HepG2 (cell line): ENCODE measurements at regions not wholly inside any gene's neighbourhood (a gene's known extent, or its start where the extent isn't known, plus 50 kb on each side); places are given as distances from the start of the nearest gene placed in this dataset.

Source experiments
- ATAC-seq: fragments of 200-7000 bp; cut with Tn5 transposase; 3 replicates; pipeline ENCODE4 v1.9.1; 2020; ENCODE audit warnings: mild to moderate bottlenecking, moderate library complexity
- BruUV-seq: library from RNA; stranded (reverse); fragments of 400-500 nt; replicated peaks from 2 replicates; lab custom pipeline; 2021; lab: Mats Ljungman, UMichigan
- CTCF ChIA-PET: fragments of 300-600 bp; formaldehyde crosslinking; extraction: SDS; loops from one replicate; lab custom pipeline; 2021; ENCODE audit warnings: low total read pairs, inconsistent platforms, low intra/inter-chr PET ratio; lab: Yijun Ruan, JAX
- POLR2A ChIA-PET: fragments of 350-600 bp; sonication (Branson Sonifier 250); formaldehyde crosslinking; loops from one replicate; lab custom pipeline; 2020; ENCODE audit warnings: antibody characterized with exemption, inconsistent platforms; lab: Yijun Ruan, JAX
- DNase-seq: peaks from one replicate; pipeline ENCODE4 v3.0.0-alpha.2; 2015; ENCODE audit warnings: low spot score
- FAIRE-seq: peaks from 3 replicates; lab custom pipeline; 2011; peaks lifted over from hg19 to GRCh38; lab: Jason Lieb, UNC
- H2AFZ ChIP-seq: one replicate; pipeline ENCODE4 v1.6.1; 2011; ENCODE audit warnings: low read length, inconsistent platforms
- H3K27ac ChIP-seq: fragments of 300-600 bp; 3 replicates; pipeline ENCODE4 v1.8.0; 2011; ENCODE audit warnings: mixed run types, mild to moderate bottlenecking, mixed read lengths, low read length, inconsistent platforms; ENCODE audit not compliant: insufficient read depth; ENCODE audit errors: extremely low read length
- H3K27me3 ChIP-seq, 2 experiments: fragments of 200-600 bp in 1 of 2; 2 replicates in 1 of 2; 3 replicates in 1 of 2; pipeline versions ENCODE4 v1.6.0 to v1.8.0; 2011; ENCODE audit warnings: low read length in 2 of 2, mild to moderate bottlenecking in 2 of 2, moderate library complexity in 2 of 2, inconsistent platforms in 1 of 2; ENCODE audit not compliant: insufficient read depth in 2 of 2, control insufficient read depth in 1 of 2
- H3K36me3 ChIP-seq, 2 experiments: fragments of 200-600 bp in 1 of 2; replicated peaks in 1 of 2; 2 replicates in 1 of 2; 3 replicates in 1 of 2; pipeline versions ENCODE4 v1.5.1 to v1.8.0; 2011; ENCODE audit warnings: low read length in 2 of 2, inconsistent platforms in 1 of 2; ENCODE audit not compliant: insufficient read depth in 2 of 2, control insufficient read depth in 1 of 2
- H3K4me1 ChIP-seq: 2 replicates; pipeline ENCODE4 v1.5.1; 2012; ENCODE audit warnings: low read length, inconsistent platforms; ENCODE audit not compliant: insufficient read depth
- H3K4me2 ChIP-seq: 2 replicates; pipeline ENCODE4 v1.6.0; 2011; ENCODE audit warnings: low read depth, low read length, inconsistent platforms
- H3K4me3 ChIP-seq, 3 experiments: fragments of 200-600 bp in 1 of 3; sonication (generic), shearing (Covaris generic) in 1 of 3; replicated peaks in 1 of 3; 2 replicates each; pipeline ENCODE4 v1.5.1; 2011 to 2016; ENCODE audit warnings: low read length in 3 of 3, inconsistent platforms in 2 of 3, low read depth in 2 of 3, mild to moderate bottlenecking in 2 of 3, control low read depth in 1 of 3, mixed read lengths in 1 of 3; ENCODE audit not compliant: insufficient read depth in 1 of 3
- H3K79me2 ChIP-seq: one replicate; pipeline ENCODE4 v1.6.1; 2011; ENCODE audit warnings: low read length, inconsistent platforms; ENCODE audit not compliant: insufficient read depth
- H3K9ac ChIP-seq: 2 replicates; pipeline ENCODE4 v1.6.0; 2011; ENCODE audit warnings: mild to moderate bottlenecking, low read depth, low read length, inconsistent platforms; ENCODE audit not compliant: insufficient read depth
- H3K9me3 ChIP-seq: 2 replicates; pipeline ENCODE4 v1.5.1; 2012; ENCODE audit warnings: mild to moderate bottlenecking, low read length
- H4K20me1 ChIP-seq: 2 replicates; pipeline ENCODE4 v1.6.0; 2011; ENCODE audit warnings: inconsistent platforms, mild to moderate bottlenecking, low read length, moderate library complexity; ENCODE audit not compliant: insufficient read depth
- ARHGAP35 ChIP-seq: sonication (generic); formaldehyde crosslinking; IDR thresholded peaks from 2 replicates; pipeline ENCODE4 v1.9.0; 2022; ENCODE audit warnings: mild to moderate bottlenecking, inconsistent platforms, moderate library complexity, missing genetic modification reagents, borderline replicate concordance
- ATRX ChIP-seq: sonication (generic); formaldehyde crosslinking; IDR thresholded peaks from 2 replicates; pipeline ENCODE4 v1.4.0; 2020; ENCODE audit warnings: missing genetic modification reagents, borderline replicate concordance
- CTCF ChIP-seq: sonication (generic); formaldehyde crosslinking; IDR thresholded peaks from 2 replicates; pipeline ENCODE4 v1.5.0; 2020; ENCODE audit warnings: mild to moderate bottlenecking, missing genetic modification reagents, moderate library complexity
- GATAD2A ChIP-seq: IDR thresholded peaks from 2 replicates; pipeline ENCODE4 v1.6.1; 2016
- NFE2L2 ChIP-seq: fragments of 150-350 bp; IDR thresholded peaks from 2 replicates; pipeline ENCODE4 v1.6.1; 2014; ENCODE audit warnings: low read length
- RFX5 ChIP-seq: IDR thresholded peaks from 2 replicates; pipeline ENCODE4 v1.6.1; 2011; ENCODE audit warnings: low read depth, low read length, improper control_type of control experiment
- XBP1 ChIP-seq: sonication (generic); formaldehyde crosslinking; IDR thresholded peaks from 2 replicates; pipeline ENCODE4 v1.5.0; 2020; ENCODE audit warnings: missing genetic modification reagents
- XRCC5 ChIP-seq: fragments of 200-400 bp; formaldehyde crosslinking; optimal IDR thresholded peaks from 2 replicates; pipeline ENCODE3; 2017; ENCODE audit warnings: mild to moderate bottlenecking, low read length
- ZNF180 ChIP-seq: sonication (generic); formaldehyde crosslinking; IDR thresholded peaks from 2 replicates; pipeline ENCODE4 v1.4.0; 2020; ENCODE audit warnings: low read depth, missing genetic modification reagents, borderline replicate concordance
- ZNF773 ChIP-seq: sonication (generic); formaldehyde crosslinking; IDR thresholded peaks from 2 replicates; pipeline ENCODE4 v1.4.0; 2020; ENCODE audit warnings: missing genetic modification reagents, borderline replicate concordance
- ZNF841 ChIP-seq: sonication (generic); formaldehyde crosslinking; IDR thresholded peaks from 2 replicates; pipeline ENCODE4 v1.8.1; 2023; ENCODE audit warnings: missing genetic modification reagents, borderline replicate concordance
- WGBS: methylation state at CpG from one replicate; pipeline ENCODE4 v1.1.6; 2017; ENCODE audit warnings: low lambda C conversion rate; 5-methylcytosine and 5-hydroxymethylcytosine counted together
- in situ Hi-C: cut with HindIII; loops from 2 replicates; pipeline ENCODE4 v1.10.0; 2017; ENCODE audit warnings: low pct_unique_long_range_greater_than_20kb; ENCODE audit not compliant: extremely low pct_ligation_motif_present
- intact Hi-C: fragments of 100-400 bp; cut with micrococcal nuclease; formaldehyde crosslinking; loops from one replicate; pipeline ENCODE4 v1.10.0; 2022; ENCODE audit not compliant: unreplicated experiment
- TF ChIP-seq, protein P1 (sequence below): sonication (generic); formaldehyde crosslinking; IDR thresholded peaks from 2 replicates; pipeline ENCODE4 v1.4.0; 2020; ENCODE audit warnings: missing genetic modification reagents

GRCh38 chr1:65072845-65073244, 75.2 kb upstream of the AK4 start:
- intact Hi-C loops (no loop called here), in situ Hi-C loops (no loop called here)
- ChIA-PET POLR2A (no interaction called here), CTCF (no interaction called here)
- Histone ChIP-seq H3K27me3 (peaks cover 0 to 6% of the 10 kb centered on the region in 2 experiments; a peak in 1 of 5 replicates), H4K20me1 (no peaks in the 10 kb centered on the region), H3K4me1 (peaks cover 6% of the 10 kb centered on the region; the same call in 1 of the 2 replicates), H3K9me3 (no peaks in the 10 kb centered on the region), H3K79me2 (no peaks in the 10 kb centered on the region), H3K4me3 (no peak overlapping the region), H2AFZ (no peak overlapping the region), H3K36me3 (no peaks in the 10 kb centered on the region), H3K27ac (no peak overlapping the region), H3K4me2 (no peak overlapping the region), H3K9ac (no peak overlapping the region)
- BruUV-seq = no TSS peak
- TF ChIP-seq NFE2L2 (no peak), ARHGAP35 (CRISPR knock-in tag) (no peak), XBP1 (CRISPR knock-in tag) (no peak)
- DNase-seq = no peak
- WGBS = 15% methylated on average over 3 of the region's 3 CpGs
- no peak for ATAC-seq
- FAIRE-seq = no peak

DNA sequence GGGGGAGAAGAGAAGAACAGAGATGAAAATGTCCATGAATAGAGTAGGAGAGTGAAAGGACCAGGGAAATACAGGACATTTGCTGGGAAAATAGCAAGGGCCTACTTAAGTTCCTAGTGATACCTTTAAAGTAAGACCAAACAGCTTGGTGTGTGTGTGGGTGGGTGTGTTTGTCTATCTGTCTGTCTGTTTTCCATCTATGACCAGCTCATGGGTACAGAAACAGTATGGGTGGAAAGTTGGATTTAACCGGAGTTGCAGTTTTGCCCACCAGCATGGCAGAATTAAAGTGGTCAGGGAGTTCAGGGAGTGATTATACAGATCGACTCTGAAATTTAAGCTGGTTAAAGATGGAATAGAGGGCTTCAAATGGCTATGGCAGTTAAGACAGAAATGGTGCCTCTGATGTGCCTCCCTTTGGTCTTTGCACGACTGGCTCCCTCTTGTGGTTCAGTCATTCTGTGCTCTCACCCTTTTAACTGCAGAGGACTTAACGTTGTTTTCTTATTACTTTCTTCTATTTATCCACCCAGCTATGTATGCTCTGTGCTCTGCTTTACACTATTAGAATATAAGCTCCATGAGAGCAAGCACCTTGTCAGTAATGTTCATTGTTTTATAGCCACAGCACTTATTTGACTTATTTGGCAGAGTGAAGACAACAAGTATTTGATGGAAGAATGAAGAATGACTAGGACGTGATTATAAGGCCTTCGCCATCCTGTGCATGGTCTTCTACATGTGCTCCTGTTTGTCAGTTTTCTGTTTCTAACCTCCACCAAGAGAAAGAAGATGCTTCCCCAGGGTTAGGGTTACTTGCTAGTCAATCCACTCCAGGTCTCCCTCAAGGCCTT, 72.7 kb upstream of the AK4 start:
- ChIA-PET CTCF (interaction anchor here (1.5 to 1.8 kb wide), 3 partner anchors 12 to 134 kb away, joined by 4 to 9 read pairs (median 6); no protein-coding TSS in a partner anchor), POLR2A (no interaction called here)
- intact Hi-C loops (loop anchor here (2.0 to 5.0 kb wide), 2 partner anchors 15 to 67 kb away; no protein-coding TSS in a partner anchor), in situ Hi-C loops (no loop called here)
- peak; percentile 92 for ATAC-seq
- no peaks in the 10 kb centered on the region for H3K9me3 ChIP-seq
- no peaks in the 10 kb centered on the region; the same call in 1 of the 2 replicates for H3K4me1 ChIP-seq
- H3K79me2 ChIP-seq = no peaks in the 10 kb centered on the region
- H3K36me3 ChIP-seq = no peaks in the 10 kb centered on the region
- H3K27ac ChIP-seq = no peak overlapping the region
- no peak overlapping the region for H3K4me3 ChIP-seq
- peak; percentile 79 for FAIRE-seq
- 46% methylated on average over 6 of the region's 6 CpGs for WGBS
- H3K27me3 ChIP-seq = 0 out of 5 replicates have a peak, but pooled peaks cover 0 to 6% of the 10 kb centered on the region in 2 experiments
- H3K4me2 ChIP-seq = no peak overlapping the region
- BruUV-seq = no TSS peak
- no peak overlapping the region for H3K9ac ChIP-seq
- no peak overlapping the region for H2AFZ ChIP-seq
- H4K20me1 ChIP-seq = no peaks in the 10 kb centered on the region
- peak; percentile 57 for DNase-seq
- no peak for TF ChIP-seq ZNF773 (CRISPR knock-in tag)
- TF ChIP-seq CTCF = peak; percentile 81
- no peak for TF ChIP-seq ZNF841 (CRISPR knock-in tag)
- TF ChIP-seq ZNF180 (CRISPR knock-in tag) = no peak
- peak; percentile 33 for TF ChIP-seq XRCC5
- TF ChIP-seq RFX5 = no peak
- TF ChIP-seq, protein P1, sequence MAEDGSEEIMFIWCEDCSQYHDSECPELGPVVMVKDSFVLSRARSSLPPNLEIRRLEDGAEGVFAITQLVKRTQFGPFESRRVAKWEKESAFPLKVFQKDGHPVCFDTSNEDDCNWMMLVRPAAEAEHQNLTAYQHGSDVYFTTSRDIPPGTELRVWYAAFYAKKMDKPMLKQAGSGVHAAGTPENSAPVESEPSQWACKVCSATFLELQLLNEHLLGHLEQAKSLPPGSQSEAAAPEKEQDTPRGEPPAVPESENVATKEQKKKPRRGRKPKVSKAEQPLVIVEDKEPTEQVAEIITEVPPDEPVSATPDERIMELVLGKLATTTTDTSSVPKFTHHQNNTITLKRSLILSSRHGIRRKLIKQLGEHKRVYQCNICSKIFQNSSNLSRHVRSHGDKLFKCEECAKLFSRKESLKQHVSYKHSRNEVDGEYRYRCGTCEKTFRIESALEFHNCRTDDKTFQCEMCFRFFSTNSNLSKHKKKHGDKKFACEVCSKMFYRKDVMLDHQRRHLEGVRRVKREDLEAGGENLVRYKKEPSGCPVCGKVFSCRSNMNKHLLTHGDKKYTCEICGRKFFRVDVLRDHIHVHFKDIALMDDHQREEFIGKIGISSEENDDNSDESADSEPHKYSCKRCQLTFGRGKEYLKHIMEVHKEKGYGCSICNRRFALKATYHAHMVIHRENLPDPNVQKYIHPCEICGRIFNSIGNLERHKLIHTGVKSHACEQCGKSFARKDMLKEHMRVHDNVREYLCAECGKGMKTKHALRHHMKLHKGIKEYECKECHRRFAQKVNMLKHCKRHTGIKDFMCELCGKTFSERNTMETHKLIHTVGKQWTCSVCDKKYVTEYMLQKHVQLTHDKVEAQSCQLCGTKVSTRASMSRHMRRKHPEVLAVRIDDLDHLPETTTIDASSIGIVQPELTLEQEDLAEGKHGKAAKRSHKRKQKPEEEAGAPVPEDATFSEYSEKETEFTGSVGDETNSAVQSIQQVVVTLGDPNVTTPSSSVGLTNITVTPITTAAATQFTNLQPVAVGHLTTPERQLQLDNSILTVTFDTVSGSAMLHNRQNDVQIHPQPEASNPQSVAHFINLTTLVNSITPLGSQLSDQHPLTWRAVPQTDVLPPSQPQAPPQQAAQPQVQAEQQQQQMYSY (CRISPR knock-in tag) = no peak
- TF ChIP-seq GATAD2A (CRISPR knock-in tag) = peak; percentile 33; the same call in 1 of the 2 replicates
- no peak for TF ChIP-seq ATRX (CRISPR knock-in tag)
